NCI-H2196 treated with DMSO at 0.1 percent for 48 hours (cell line): ENCODE measurements at regions not wholly inside any gene's neighbourhood (a gene's known extent, or its start where the extent isn't known, plus 50 kb on each side); places are given as distances from the start of the nearest gene placed in this dataset.
"Not testable (repeated sequence)": the region's sequence is repeated elsewhere in the genome, so short reads cannot be mapped to it uniquely, and the experiment has no call there.

Source experiments
- DNase-seq: peaks from one replicate; lab custom pipeline; 2025; ENCODE audit not compliant: unreplicated experiment; lab: John Stamatoyannopoulos, UW

DNA sequence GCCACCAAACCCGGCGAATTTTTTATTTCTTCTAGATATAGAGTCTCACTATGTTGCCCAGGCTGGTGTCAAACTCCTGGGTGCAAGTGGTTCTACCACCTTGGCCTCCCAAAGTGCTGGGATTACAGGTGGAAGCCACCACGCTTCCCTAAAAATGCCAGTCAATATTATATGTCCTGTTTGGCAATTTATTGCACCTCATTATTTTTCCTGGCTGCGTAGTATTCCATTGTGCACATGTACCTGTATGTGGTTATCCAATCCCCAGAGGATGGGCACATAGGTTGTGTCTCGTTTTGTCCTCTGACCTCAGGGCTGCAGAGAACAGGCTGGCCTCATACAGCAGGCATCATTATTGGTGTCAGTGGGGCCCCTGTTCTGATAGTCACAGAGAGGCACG lies 181.7 kb downstream of the C9orf50 start:
- DNase-seq: no peak

DNA sequence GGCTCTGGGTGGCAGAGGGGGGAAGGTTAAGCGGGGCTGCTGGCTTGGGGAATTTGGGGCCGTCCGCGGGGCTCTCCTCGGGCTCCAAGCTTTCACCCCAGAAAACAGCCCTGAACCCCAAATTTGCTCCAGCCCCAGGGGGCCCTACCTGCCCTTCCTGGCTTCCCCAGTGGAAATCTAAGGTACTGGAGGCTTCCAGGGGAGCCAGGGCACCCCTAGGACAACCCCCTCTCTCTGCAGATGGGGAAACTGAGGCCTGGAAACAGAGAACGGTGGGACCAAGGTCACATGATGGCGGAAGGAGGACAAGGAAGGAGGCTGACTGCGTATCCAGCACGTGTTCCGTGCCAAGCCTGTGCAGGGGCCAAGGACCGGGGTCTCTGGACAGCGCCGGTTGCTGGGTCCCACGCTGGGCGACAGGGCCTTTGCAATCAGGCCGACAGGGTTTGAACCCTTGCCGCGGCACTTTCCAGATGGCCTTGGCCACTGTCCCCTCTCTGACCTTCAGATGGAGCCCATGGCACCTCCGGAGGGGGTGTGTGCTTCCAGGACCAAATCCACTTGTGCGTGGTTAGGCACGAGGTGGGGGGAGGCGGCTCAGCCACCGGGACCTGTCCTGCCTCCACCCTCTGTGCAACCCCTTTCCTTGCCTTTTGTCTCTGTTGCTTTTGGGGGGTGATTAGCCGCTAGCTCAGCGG lies 183.1 kb downstream of the C9orf50 start:
- no peak for DNase-seq

DNA sequence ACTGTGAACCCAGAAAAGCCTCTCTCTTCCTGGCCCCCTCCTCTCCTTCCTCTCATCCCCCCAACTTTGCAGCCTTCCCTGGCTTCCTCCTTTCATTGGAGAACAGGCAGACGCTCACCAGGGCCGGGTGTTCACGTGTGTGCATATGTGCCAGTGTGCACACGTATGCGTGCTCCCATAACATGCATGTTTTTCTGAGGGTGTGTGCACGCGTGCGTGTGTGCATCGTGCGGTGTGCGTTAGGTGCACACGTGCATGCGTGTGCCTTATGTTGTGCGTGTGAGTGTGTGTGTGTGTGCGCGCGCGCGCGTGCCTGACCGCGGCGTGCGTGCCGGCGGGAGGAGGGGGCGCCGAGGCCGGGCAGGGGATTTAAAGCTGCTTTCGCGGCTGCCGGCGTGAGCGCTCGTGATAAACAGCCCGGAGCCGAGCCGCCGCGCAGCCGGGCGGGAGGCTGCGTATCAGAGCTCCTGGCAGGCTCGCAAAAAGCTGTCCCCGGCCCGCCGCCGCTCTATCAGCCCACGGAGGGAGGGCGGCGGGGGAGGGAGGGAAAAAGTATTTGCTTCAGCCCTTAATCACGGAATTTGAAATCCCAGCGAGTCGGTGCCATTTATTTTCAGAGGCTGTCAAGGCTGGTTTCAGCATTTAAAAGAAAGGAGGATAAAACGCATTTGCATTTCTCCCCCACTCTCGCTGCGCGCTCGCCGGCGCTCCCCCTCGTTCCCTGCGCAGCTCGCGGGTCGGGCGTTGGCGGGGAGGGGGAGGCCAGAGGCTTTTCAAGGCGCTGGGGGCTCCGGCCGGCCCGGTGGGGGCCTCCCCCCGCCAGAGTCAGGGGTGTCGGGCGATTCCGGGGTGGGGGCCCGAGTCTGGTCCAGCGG lies 183.9 kb downstream of the C9orf50 start:
- no peak for DNase-seq

DNA sequence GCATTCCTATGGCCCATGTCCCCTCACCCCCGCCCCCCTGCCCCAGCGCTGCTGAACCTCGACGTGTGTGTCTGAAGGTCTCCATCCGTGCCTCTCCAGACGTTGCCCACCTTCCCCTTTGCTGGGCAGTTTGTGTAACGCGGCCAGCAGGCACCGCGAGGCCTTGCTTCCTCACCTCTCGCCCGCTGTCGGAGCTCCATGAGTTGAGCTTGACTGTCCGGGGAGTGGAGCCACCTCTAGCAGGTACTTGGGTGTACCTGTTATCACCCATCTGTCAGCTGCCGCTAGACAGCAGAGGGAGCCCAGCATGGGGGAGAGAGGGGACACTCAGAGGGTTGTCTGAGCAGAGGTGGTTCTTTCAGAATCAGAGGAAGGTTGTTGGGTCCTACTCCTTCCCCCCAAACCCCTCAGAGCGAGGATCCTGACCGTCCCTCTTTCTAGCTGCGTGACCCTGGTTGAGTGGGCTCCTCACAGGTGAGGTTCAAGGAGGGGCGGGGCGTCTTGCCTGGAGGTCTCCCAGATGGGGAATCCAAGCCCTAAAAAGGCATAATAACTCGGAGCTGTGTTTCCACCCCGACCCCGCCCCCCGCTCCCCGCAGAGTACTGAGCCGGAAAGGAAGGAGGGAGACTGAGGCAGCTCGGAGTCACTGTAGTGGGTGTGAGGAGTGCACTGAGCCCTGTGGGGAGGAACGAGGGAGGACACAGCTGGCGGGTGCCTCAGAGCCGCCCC lies 184.7 kb downstream of the C9orf50 start:
- DNase-seq: no peak

DNA sequence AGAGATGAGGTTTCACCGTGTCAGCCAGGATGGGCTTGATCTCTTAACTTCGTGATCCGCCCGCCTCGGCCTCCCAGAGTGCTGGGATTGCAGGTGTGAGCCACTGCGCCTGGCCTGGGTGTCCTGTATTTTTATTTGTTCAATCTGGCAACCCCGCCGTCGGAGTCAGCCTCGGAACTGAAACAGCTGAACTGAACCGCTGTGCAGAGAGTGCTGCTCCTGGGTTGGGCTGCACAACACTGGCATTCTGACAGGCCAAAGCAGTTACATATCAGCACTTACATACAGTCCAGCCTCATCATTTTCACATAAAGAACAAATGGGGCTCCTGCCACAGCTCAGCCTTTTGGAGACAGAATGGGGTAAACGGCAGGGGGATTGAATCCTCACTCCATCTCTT lies 185.6 kb downstream of the C9orf50 start:
- DNase-seq: no peak

DNA sequence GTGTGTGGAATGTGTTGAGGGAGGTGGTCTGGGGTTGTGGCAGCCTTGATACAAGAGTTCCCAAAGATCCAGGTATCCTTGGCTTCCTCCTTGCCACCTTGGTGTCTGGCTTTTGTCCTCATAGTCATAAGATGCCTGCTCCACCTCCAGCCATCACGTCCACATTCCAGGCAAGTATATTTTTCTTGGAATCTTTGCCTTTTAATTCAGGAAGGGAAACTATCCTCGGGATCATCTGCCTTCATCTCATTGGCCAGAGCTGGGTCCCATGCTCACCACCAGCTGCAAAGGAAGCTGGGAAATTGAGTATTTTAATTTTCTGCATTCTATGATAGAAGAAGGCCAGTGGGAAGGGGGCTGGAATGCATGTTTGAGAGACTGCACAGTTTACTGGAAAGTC lies 186.7 kb downstream of the C9orf50 start:
- DNase-seq: no peak

DNA sequence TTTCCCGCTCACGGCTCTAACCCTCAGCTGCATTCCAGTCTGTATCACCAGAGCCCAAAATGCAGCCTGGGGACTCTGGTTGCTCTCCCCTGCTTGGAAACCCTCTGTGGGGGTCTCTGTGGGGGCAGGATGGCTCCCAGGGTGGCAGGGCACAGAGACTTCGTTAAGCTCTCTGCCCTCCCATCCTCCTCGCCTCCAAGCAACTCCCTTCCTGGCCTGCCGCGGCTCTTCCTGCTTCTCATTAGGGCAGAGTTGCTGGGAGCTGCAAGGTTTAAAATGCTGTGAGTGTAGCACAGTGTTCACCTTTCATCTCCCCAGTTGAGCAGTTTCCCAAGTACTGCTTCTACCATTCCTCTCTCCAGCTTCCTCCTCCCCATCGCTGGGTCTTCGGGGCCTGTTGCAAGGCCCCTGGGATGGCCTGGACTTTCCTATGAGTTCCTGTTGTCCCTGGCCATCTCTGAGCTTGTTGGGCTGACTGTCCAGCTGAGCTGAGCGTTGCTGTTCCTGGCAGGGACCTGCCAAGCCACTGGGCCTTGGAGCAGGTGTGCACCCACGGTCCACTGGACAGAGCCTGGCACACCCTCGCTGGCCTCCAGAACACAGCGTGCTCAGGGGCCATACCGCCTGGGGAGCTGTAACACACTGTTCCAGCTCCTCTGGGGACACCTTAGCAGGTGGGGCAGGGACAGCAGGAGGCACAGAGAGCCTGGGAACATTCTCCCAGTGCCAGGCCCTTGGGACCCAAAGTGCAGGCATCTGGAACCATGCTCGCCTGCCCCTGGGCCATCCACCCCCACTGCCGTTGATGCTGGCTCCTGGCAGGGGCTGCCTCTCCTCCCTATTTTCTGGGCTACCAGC lies 188.4 kb downstream of the C9orf50 start:
- DNase-seq: no peak

DNA sequence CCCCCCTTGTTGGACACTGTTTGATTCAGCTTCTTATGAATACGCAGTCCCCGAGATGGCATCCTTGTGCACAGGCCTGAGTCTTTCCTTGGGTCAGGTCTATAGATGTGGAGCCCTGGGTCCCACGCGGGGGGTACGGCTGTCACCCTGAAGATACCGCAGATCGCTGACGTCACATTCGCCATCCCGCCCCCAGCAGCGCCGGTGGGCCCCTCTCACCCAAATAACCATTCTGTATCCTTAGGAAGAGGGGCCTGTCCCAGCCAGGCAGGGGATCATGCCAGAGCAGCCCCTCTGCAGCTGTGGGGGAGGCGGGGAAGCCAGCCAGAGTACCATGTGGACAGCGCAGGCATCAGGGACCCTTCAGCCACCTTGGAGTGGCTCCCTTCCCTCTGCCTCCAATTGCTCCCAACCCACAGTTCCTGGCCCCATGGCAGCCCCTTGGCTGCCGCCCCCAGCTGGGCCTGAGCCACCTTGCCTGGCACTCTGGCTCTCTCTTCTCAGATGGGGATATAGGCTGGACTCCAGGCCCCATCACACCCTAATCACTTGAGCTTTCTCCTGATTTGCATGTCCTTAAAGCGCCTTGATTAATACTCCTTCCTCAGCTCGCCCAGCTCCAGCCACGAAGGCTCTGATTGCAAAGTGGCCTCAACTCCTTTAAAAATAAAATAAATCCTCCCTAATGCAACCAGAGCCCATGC lies 189.8 kb downstream of the C9orf50 start:
- no peak for DNase-seq

DNA sequence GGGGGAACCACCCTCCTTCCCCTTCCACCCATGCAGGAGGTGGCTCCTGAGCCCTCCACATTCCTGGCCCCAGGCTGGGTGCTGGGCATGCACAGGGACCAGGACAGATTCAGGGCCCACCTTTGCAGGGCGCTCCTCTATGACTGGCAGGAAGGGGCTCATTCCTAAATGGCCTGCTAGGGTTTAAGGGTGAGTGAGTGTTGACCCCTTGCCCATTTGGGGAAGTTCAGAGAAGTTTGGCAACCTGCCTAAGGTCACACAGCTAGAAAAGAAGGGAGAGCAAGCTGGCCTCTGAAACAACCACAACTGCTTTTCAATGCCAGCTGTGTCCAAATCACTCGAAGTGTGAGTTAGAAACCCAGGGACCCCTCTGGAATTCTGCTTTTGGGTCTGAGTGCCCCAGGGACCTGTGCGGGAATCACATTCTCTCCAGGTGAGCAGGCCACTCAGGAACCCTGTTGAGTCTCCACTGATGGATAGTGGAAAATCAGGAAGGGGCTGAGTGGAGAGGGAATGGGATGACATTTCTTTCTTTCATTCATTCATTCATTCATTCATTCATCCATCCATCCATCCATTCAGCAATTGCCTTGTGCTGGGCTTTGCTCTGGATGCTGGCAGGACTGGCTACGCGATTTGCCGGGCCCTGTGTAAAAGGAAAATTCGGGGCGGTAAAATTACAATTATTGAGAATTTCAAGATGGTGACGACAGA lies 191.9 kb downstream of the C9orf50 start:
- no peak for DNase-seq

DNA sequence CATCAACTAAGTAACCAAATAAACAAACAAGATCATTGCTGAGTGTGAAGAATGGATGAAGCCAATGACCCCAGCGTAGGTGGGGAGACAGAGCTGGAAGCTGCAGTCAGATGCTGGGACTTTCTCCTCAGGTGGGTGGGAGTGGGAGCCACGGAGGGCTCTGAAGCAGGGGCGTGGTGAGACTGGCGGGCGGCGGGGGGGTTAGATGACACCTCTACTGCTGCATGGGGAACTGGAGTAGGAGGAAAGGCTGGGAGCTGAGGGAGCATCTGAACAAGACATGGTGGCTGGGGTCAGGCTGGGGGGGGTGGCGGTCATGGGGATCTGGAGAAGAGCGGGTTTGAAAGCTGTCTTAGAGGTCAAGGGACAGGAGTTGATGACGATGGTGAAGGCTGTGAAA lies 193.8 kb downstream of the C9orf50 start:
- no peak for DNase-seq

DNA sequence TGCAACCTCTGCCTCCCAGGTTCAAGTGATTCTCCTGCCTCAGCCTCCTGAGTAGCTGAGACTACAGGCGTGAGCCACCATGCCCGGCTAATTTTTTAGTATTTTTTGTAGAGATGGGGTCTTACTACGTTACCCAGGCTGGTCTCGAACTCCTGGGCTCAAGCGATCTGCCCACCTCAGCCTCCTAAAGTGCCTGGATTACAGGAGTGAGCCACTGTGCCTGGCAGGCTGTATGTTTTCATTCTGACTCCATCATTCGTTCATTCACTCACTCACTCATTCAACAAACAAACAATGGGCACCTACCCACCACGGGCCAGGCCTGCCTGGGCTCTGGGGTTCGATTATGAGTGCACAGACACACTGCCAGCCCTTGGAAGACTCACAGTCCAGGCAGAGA lies 197.1 kb downstream of the C9orf50 start:
- not testable (repeated sequence) for DNase-seq

DNA sequence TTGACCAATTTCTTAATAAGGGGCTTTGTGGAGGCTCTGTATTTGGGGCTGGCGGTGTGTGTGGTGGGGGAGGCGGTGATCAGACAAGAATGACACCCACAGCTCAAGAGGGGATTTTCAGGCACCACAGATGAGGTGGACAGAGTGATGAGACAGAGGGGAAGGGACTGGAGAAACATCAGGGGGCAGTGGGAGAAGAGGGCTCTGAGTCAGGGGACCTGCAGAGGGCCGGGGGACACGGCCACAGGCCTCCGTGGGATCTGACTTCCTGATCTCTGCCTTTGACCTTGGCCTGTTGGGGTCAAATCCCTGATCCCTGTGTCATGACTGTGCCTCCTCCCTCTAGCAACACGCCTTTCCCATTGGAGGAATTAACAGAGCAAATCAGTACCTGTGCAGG lies 197.7 kb downstream of the C9orf50 start:
- no peak for DNase-seq

DNA sequence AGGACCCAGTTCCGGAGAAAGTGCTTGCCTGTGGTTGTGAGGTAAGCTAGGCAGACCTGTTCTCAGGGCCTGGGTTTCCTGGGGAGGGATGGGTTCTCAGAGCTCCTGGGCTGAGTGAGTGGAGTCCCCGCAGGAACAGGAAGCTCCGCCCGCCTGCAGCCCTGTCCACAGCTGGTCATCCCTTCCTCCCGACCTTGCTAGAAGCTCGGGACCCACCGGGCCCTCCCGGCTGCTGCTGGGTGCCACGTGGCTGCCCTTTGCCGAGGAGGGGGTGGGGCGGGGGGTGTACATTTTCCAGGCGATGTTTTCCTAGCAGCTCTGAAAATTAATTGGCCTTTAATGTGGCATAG lies 198.1 kb downstream of the C9orf50 start:
- no peak for DNase-seq

DNA sequence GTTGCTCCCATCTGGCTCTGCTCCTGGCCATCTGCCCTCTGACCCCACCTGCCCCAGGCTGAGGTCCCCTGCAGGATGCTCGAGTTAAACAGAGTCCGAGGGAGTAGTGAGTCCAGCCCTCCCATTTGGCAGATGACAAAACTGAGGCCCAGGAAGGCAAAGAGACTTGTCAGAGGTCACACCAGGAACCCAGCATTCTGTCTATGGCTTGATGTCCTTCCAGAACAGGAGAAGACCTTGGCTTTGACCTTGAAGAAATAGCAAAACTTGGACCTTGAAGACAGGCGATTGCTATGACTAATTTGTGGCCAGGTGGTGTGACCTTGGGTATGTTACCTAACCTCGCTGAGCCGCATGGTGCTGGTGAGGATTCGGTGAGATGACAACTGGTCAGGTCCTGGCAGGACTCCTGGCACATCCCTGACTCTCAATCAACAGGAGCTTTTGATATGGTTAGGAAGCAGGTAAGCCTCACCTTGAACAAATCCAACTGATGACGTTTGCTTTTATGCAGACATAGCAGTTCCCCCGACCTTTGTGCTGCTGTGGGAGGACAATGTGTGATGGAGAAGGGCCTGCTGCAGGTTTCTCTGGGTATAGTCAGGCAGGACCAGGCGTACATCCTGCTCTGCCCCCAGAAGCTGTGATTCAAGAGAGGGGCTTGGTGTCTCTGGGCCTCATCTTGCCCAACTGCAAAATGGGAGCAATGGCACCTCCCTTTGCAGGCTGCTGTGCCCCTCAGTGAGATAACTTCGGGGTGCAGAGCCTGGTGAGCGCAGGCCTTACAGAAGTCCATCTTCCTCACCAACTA lies 198.7 kb downstream of the C9orf50 start:
- DNase-seq: no peak

DNA sequence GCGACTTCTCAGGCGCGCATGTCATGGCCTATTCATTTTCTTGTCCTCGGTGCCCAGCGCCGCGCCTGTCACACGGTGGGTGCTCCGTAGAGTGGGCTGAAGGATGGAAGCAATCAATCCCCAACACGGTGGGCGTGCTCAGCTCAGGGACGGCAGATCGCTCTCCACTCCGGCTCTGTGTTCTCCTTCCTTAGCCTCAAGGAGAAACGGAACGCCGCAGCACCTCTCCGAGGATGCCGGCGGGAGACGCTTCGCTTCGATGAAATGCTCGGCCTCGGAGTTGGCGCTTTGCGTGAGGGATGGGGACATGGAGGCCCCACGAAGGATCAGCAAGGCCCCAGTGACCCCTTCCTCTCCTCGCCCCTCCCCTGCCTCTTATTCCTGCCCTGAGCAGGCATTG lies 199.5 kb downstream of the C9orf50 start:
- no peak for DNase-seq

DNA sequence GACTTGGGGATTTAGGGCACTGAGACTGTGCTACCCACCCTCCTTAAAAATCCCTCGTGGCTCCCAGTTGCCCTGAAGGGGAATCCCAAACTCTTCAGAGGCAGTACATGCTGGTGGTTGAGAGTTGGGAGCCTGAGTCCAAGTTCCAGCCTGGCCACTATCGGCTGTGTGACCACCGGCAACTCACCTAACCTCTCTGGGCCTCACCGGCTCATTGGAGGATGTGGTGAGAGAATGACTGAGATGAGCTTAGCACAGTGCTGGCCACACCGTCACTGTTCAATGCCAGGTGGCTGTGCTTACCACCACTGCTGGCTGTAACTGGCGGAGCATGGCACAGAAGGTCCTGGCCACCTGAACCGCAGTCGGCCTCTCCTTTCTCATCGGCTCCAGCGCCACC lies 200.2 kb downstream of the C9orf50 start:
- DNase-seq: no peak

DNA sequence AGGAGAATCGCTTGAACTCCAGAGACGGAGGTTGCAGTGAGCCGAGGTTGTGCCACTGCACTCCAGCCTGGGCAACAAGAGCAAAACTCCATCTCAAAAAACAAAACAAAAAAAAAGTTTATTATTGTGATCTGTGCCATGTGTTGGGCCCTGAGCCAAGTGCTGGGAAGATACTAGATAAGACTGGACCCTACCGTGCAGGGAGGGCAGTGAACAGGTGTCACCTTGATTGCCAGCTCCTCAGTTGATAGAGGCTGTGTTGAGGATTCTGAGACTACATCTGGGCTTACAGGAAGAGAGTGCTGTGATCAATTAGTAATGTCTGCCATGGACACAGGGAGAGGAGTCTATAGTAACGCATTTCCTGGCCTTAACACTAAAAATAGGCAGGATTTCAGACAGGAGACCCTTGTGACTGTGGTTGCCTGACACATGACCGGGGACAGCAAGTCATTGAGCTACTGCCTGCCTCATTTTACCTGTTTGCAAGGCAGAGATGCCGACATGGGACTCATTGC lies 201.5 kb downstream of the C9orf50 start:
- no peak for DNase-seq

DNA sequence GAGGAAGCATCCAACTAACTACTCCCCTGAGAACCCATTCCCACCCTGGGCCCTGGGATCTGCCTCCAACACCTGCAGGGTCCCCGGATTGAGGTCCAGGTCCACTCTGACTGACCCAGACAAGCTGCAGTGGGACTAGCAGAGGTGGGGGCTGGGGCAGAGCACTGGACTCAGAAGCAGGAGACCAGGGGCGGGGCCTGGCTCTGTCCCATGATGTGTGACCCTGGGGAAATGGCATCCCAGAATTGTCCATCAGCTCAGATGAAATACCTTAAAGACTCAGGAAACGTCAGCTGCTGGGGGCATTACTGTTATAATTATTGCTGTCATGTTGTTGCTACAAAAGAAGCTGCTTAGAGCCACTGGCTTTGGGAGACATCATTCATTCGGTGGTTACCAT lies 202.4 kb downstream of the C9orf50 start:
- no peak for DNase-seq
